A673 (cell line): ENCODE measurements at regions not wholly inside any gene's neighbourhood (a gene's known extent, or its start where the extent isn't known, plus 50 kb on each side); places are given as distances from the start of the nearest gene placed in this dataset.

Experiments
- EZH2 ChIP-seq: fragments of 200-600 bp; sonication (generic); IDR thresholded peaks from 2 replicates; pipeline ENCODE4 v1.6.1; 2017; ENCODE audit warnings: borderline replicate concordance, low read depth, mild to moderate bottlenecking, mixed read lengths, antibody characterized with exemption, low read length; ENCODE audit not compliant: poor library complexity, severe bottlenecking
- TF ChIP-seq, protein P1 (sequence below): fragments of 300-800, 200-600 bp; sonication (generic); conservative IDR thresholded peaks from 2 replicates; pipeline ENCODE4 v1.5.1; 2017; ENCODE audit warnings: low read depth, mild to moderate bottlenecking, antibody characterized with exemption, low read length, moderate library complexity, mixed read lengths

DNA sequence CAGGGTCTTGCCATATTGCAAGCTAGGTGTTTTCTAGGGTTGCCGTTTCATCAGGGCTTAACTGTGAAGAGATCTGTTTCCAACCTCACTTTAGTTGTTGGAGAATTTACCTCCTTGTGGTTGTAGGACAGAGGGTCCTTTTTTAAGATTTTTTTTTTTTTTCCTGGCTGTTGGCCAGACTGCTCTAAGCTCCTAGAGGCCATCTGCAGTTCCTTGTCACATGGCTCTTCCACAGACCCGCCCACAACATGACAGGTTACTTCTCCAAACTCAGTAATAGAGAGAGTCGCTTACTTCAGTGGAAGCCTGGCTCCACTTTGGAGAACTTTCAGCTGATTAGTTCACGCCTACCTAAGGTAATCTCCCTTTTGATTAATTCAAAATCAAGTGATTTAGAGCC lies 543.7 kb downstream of the DMRTA1 start:
- TF ChIP-seq, protein P1, sequence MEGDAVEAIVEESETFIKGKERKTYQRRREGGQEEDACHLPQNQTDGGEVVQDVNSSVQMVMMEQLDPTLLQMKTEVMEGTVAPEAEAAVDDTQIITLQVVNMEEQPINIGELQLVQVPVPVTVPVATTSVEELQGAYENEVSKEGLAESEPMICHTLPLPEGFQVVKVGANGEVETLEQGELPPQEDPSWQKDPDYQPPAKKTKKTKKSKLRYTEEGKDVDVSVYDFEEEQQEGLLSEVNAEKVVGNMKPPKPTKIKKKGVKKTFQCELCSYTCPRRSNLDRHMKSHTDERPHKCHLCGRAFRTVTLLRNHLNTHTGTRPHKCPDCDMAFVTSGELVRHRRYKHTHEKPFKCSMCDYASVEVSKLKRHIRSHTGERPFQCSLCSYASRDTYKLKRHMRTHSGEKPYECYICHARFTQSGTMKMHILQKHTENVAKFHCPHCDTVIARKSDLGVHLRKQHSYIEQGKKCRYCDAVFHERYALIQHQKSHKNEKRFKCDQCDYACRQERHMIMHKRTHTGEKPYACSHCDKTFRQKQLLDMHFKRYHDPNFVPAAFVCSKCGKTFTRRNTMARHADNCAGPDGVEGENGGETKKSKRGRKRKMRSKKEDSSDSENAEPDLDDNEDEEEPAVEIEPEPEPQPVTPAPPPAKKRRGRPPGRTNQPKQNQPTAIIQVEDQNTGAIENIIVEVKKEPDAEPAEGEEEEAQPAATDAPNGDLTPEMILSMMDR, result no peak
- TF ChIP-seq EZH2, result no peak
